Uterus (tissue), 2 donors: ENCODE measurements at regions not wholly inside any gene's neighbourhood (a gene's known extent, or its start where the extent isn't known, plus 50 kb on each side); places are given as distances from the start of the nearest gene placed in this dataset.

Experiments
- CTCF ChIP-seq, 4 experiments: fragments of 200-600 bp in 2 of 4; fragments of 450-650 bp in 2 of 4; sonication (generic) in 2 of 4; IDR thresholded peaks; one replicate each; pipeline ENCODE4 v1.5.1; 2016 to 2019; ENCODE audit warnings: antibody characterized with exemption in 4 of 4, mild to moderate bottlenecking in 2 of 4, moderate library complexity in 1 of 4
- POLR2A ChIP-seq, 2 donors: fragments of 450-650 bp; IDR thresholded peaks; one replicate each; pipeline ENCODE4 v1.6.1; 2016; ENCODE audit warnings: antibody characterized with exemption in 2 of 2, mild to moderate bottlenecking in 1 of 2, moderate library complexity in 1 of 2

GRCh38 chr6:14781772-14782525 is 463.9 kb upstream of the JARID2 start:
- no peak for TF ChIP-seq POLR2A (IDR thresholded peaks at IDR 0.05)
- no peak for TF ChIP-seq CTCF (IDR thresholded peaks at IDR 0.05)
